Hepatocyte (in vitro differentiated cells): ENCODE measurements at regions not wholly inside any gene's neighbourhood (a gene's known extent, or its start where the extent isn't known, plus 50 kb on each side); places are given as distances from the start of the nearest gene placed in this dataset.
"Not testable (repeated sequence)": the region's sequence is repeated elsewhere in the genome, so short reads cannot be mapped to it uniquely, and the experiment has no call there.

Source experiments
- DNase-seq: peaks from one replicate; pipeline ENCODE4 v3.0.0-alpha.2; 2016; ENCODE audit warnings: low spot score
- H2AFZ ChIP-seq: fragments of 200-600 bp; sonication (generic); 2 replicates; pipeline ENCODE4 v1.6.0; 2016; ENCODE audit warnings: antibody characterized with exemption, mild to moderate bottlenecking
- H3K27ac ChIP-seq: fragments of 200-600 bp; sonication (generic); 2 replicates; pipeline ENCODE4 v1.5.1; 2016; ENCODE audit warnings: mild to moderate bottlenecking
- H3K27me3 ChIP-seq: fragments of 200-600 bp; sonication (generic); 2 replicates; pipeline ENCODE4 v1.6.1; 2016
- H3K36me3 ChIP-seq: fragments of 200-600 bp; sonication (generic); replicated peaks from 2 replicates; pipeline ENCODE4 v1.5.1; 2016; ENCODE audit warnings: low read depth; ENCODE audit not compliant: insufficient read depth
- H3K4me1 ChIP-seq: fragments of 200-600 bp; sonication (generic); 2 replicates; pipeline ENCODE4 v1.5.1; 2016; ENCODE audit warnings: mild to moderate bottlenecking, moderate library complexity; ENCODE audit not compliant: insufficient read depth
- H3K4me2 ChIP-seq: fragments of 200-600 bp; sonication (generic); 2 replicates; pipeline ENCODE4 v1.6.0; 2016
- H3K4me3 ChIP-seq: fragments of 200-600 bp; sonication (generic); 2 replicates; pipeline ENCODE4 v1.5.1; 2016; ENCODE audit warnings: mild to moderate bottlenecking
- H3K79me2 ChIP-seq: fragments of 200-600 bp; sonication (generic); 2 replicates; pipeline ENCODE4 v1.6.0; 2017; ENCODE audit warnings: mild to moderate bottlenecking
- H3K9me2 ChIP-seq: fragments of 200-600 bp; sonication (generic); replicated peaks from 2 replicates; pipeline ENCODE4 v1.6.0; 2017; ENCODE audit warnings: mild to moderate bottlenecking; ENCODE audit not compliant: insufficient read depth
- H3K9me3 ChIP-seq: fragments of 200-600 bp; sonication (generic); 2 replicates; pipeline ENCODE4 v1.5.1; 2016; ENCODE audit warnings: low read depth, mild to moderate bottlenecking
- H4K20me1 ChIP-seq: fragments of 200-600 bp; sonication (generic); 2 replicates; pipeline ENCODE4 v1.6.0; 2016; ENCODE audit warnings: mild to moderate bottlenecking; ENCODE audit not compliant: insufficient read depth, poor library complexity, severe bottlenecking
- EZH2 ChIP-seq: fragments of 200-600 bp; sonication (generic); IDR thresholded peaks from 2 replicates; pipeline ENCODE4 v1.6.1; 2016; ENCODE audit warnings: antibody characterized with exemption, mild to moderate bottlenecking, borderline replicate concordance
- EZH2phosphoT487 ChIP-seq: fragments of 200-600 bp; sonication (generic); IDR thresholded peaks from one replicate; pipeline ENCODE4 v1.6.1; 2018; ENCODE audit warnings: antibody characterized with exemption, mild to moderate bottlenecking, low read depth, moderate library complexity; ENCODE audit not compliant: unreplicated experiment, severe bottlenecking
- WGBS: methylation state at CpG from one replicate; pipeline ENCODE4 v1.1.6; 2016; ENCODE audit warnings: low lambda C conversion rate; ENCODE audit errors: missing lambda C conversion rate; 5-methylcytosine and 5-hydroxymethylcytosine counted together
- TF ChIP-seq, protein P1 (sequence below): fragments of 200-600 bp; sonication (generic); IDR thresholded peaks from 2 replicates; pipeline ENCODE4 v1.5.1; 2016; ENCODE audit warnings: antibody characterized with exemption, mild to moderate bottlenecking; ENCODE audit not compliant: poor library complexity

GRCh38 chr15:49723981-49724380 lies 103.1 kb downstream of the DTWD1 start:
- Histone ChIP-seq H3K27ac (no peak overlapping the region), H4K20me1 (no peaks in the 10 kb centered on the region), H2AFZ (no peak overlapping the region), H3K4me2 (no peak overlapping the region), H3K4me1 (no peaks in the 10 kb centered on the region), H3K9me3 (no peaks in the 10 kb centered on the region), H3K27me3 (no peaks in the 10 kb centered on the region), H3K79me2 (no peaks in the 10 kb centered on the region), H3K9me2 (no peaks in the 10 kb centered on the region), H3K4me3 (no peak overlapping the region), H3K36me3 (no peaks in the 10 kb centered on the region)
- TF ChIP-seq, protein P1, sequence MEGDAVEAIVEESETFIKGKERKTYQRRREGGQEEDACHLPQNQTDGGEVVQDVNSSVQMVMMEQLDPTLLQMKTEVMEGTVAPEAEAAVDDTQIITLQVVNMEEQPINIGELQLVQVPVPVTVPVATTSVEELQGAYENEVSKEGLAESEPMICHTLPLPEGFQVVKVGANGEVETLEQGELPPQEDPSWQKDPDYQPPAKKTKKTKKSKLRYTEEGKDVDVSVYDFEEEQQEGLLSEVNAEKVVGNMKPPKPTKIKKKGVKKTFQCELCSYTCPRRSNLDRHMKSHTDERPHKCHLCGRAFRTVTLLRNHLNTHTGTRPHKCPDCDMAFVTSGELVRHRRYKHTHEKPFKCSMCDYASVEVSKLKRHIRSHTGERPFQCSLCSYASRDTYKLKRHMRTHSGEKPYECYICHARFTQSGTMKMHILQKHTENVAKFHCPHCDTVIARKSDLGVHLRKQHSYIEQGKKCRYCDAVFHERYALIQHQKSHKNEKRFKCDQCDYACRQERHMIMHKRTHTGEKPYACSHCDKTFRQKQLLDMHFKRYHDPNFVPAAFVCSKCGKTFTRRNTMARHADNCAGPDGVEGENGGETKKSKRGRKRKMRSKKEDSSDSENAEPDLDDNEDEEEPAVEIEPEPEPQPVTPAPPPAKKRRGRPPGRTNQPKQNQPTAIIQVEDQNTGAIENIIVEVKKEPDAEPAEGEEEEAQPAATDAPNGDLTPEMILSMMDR: no peak
- TF ChIP-seq EZH2phosphoT487 (no peak), EZH2 (no peak)
- no peak for DNase-seq
- 92% methylated on average over 2 of the region's 2 CpGs for WGBS

- H3K4me1 ChIP-seq: peaks cover 11% of the 10 kb centered on the region
- no peaks in the 10 kb centered on the region for H3K9me3 ChIP-seq
- H3K27ac ChIP-seq: no peak overlapping the region
- H3K79me2 ChIP-seq: no peaks in the 10 kb centered on the region
- H3K36me3 ChIP-seq: no peaks in the 10 kb centered on the region
- no peaks in the 10 kb centered on the region for H4K20me1 ChIP-seq
- no peak overlapping the region for H2AFZ ChIP-seq
- no peak overlapping the region for H3K4me2 ChIP-seq
- 73% methylated on average over 5 of the region's 5 CpGs for WGBS
- no peaks in the 10 kb centered on the region for H3K9me2 ChIP-seq
- DNase-seq: no peak
- H3K4me3 ChIP-seq: no peak overlapping the region
- TF ChIP-seq, protein P1: no peak
- TF ChIP-seq EZH2: no peak
- no peak for TF ChIP-seq EZH2phosphoT487
- no peaks in the 10 kb centered on the region for H3K27me3 ChIP-seq
Observed at GRCh38 chr15:49731187-49732099, 110.6 kb downstream of the DTWD1 start.

DNA sequence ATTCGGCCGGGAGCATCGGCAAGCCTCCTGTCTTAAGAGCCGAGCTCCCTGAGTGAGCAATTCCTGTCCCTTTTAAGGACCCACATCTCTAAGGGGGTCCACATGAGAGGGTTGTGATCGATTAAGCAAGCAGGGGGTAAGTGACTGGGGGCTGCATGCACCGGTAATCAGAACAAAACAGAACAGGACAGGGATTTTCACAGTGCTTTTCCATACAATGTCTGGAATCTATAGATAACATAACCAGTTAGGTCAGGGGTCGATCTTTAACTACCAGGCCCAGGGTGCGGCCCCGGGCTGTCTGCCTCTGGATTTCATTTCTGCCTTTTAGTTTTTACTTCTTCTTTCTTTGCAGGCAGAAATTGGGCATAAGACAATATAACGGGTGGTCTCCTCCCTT lies 111.3 kb downstream of the DTWD1 start:
- H3K4me2 ChIP-seq, H3K9me2 ChIP-seq, H2AFZ ChIP-seq, H3K4me3 ChIP-seq, H4K20me1 ChIP-seq, H3K79me2 ChIP-seq, H3K27ac ChIP-seq, H3K36me3 ChIP-seq, H3K9me3 ChIP-seq, DNase-seq, H3K27me3 ChIP-seq: not testable (repeated sequence)
- 45% methylated on average over 10 of the region's 10 CpGs for WGBS
- H3K4me1 ChIP-seq: peaks cover 11% of the 10 kb centered on the region

DNA sequence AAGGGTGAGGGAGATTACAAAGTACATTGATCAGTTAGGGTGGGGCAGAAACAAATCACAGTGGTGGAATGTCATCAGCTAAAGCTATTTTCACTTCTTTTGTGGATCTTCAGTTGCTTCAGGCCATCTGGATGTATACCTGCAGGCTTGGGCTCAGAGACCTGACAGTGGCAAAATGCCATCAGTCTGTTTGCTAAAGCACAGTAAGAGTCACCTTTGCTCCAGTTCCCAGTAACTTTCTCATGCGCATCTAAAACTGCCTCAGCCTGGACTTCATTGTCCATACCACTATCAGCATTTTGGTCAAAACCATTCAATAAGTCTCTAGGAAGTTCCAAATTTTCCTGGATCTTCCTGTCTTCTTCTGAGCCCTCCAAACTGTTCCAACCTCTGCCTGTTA lies 113.2 kb downstream of the DTWD1 start:
- peak; percentile 34 for DNase-seq
- not testable (repeated sequence) for H3K27me3 ChIP-seq, H3K79me2 ChIP-seq, H3K27ac ChIP-seq, H2AFZ ChIP-seq, H3K9me3 ChIP-seq, H3K9me2 ChIP-seq, H3K4me3 ChIP-seq, H4K20me1 ChIP-seq, H3K4me2 ChIP-seq, H3K36me3 ChIP-seq
- 87% methylated on average over 1 of the region's 1 CpG for WGBS
- H3K4me1 ChIP-seq: peaks cover 11% of the 10 kb centered on the region
